ENCODE measurements at regions not wholly inside any gene's neighbourhood (a gene's known extent, or its start where the extent isn't known, plus 50 kb on each side); places are given as distances from the start of the nearest gene placed in this dataset.

GRCh38 chr11:115869780-115870431 lies 365.7 kb upstream of the CADM1 start:
- TF ChIP-seq CTCF (IDR thresholded peaks at IDR 0.05 in 4 of 5, conservative IDR thresholded peaks at IDR 0.05 in 1 of 5) (no peak), POLR2A (IDR thresholded peaks at IDR 0.05) (no peak)

All from gastrocnemius medialis (tissue), 4 donors.